ENCODE measurements at regions not wholly inside any gene's neighbourhood (a gene's known extent, or its start where the extent isn't known, plus 50 kb on each side); places are given as distances from the start of the nearest gene placed in this dataset.
"Not testable (repeated sequence)": the region's sequence is repeated elsewhere in the genome, so short reads cannot be mapped to it uniquely, and the experiment has no call there.

GRCh38 chr10:117454502-117454901 lies 79.3 kb upstream of the PDZD8 start:
- CTCF ChIA-PET: no interaction called here

GRCh38 chr10:117453484-117453883 lies 78.2 kb upstream of the PDZD8 start:
- H3K27ac Mint-ChIP-seq; DNase-seq; H3K36me3 Mint-ChIP-seq (ENCODE audit: low read depth); intact Hi-C loops (cut with micrococcal nuclease); ATAC-seq; POLR2A ChIA-PET; H3K9me3 Mint-ChIP-seq; H3K4me1 Mint-ChIP-seq (ENCODE audit: low read depth); H3K4me3 Mint-ChIP-seq: not testable (repeated sequence)
- CTCF ChIA-PET: interaction anchor here (1.1 kb wide), 1 partner anchor 11 kb away, joined by 5 read pairs; no protein-coding TSS in a partner anchor
- H3K27me3 Mint-ChIP-seq: peaks cover 21% of the 10 kb centered on the region

More at GRCh38 chr10:117454502-117454901, 79.3 kb upstream of the PDZD8 start:
- no peaks in the 10 kb centered on the region for H3K36me3 Mint-ChIP-seq (ENCODE audit: low read depth)
- ATAC-seq: no peak
- no peak overlapping the region for H3K4me3 Mint-ChIP-seq
- peaks cover 6% of the 10 kb centered on the region for H3K9me3 Mint-ChIP-seq
- TF ChIP-seq, protein P1, sequence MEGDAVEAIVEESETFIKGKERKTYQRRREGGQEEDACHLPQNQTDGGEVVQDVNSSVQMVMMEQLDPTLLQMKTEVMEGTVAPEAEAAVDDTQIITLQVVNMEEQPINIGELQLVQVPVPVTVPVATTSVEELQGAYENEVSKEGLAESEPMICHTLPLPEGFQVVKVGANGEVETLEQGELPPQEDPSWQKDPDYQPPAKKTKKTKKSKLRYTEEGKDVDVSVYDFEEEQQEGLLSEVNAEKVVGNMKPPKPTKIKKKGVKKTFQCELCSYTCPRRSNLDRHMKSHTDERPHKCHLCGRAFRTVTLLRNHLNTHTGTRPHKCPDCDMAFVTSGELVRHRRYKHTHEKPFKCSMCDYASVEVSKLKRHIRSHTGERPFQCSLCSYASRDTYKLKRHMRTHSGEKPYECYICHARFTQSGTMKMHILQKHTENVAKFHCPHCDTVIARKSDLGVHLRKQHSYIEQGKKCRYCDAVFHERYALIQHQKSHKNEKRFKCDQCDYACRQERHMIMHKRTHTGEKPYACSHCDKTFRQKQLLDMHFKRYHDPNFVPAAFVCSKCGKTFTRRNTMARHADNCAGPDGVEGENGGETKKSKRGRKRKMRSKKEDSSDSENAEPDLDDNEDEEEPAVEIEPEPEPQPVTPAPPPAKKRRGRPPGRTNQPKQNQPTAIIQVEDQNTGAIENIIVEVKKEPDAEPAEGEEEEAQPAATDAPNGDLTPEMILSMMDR (IDR thresholded peaks at IDR 0.05): no peak
- no peaks in the 10 kb centered on the region for H3K4me1 Mint-ChIP-seq (ENCODE audit: low read depth)
- POLR2A ChIA-PET: no interaction called here
- DNase-seq: no peak
- intact Hi-C loops (cut with micrococcal nuclease): no loop called here
- H3K27ac Mint-ChIP-seq: no peak overlapping the region
- peaks cover 21% of the 10 kb centered on the region for H3K27me3 Mint-ChIP-seq

GRCh38 chr10:117450940-117451339 lies 75.7 kb upstream of the PDZD8 start:
- POLR2A ChIA-PET: no interaction called here
- CTCF ChIA-PET: interaction anchor here (1.8 to 4.8 kb wide), 2 partner anchors 8 to 234 kb away, joined by 13 to 21 read pairs; no protein-coding TSS in a partner anchor
- DNase-seq (no peak), ATAC-seq (no peak)
- Mint-ChIP-seq H3K4me1 (ENCODE audit: low read depth) (no peaks in the 10 kb centered on the region), H3K36me3 (ENCODE audit: low read depth) (no peaks in the 10 kb centered on the region), H3K9me3 (peaks cover 13% of the 10 kb centered on the region), H3K27ac (no peak overlapping the region), H3K27me3 (peaks cover 21% of the 10 kb centered on the region), H3K4me3 (no peak overlapping the region)
- TF ChIP-seq, protein P1 (IDR thresholded peaks at IDR 0.05): no peak
- intact Hi-C loops (cut with micrococcal nuclease): no loop called here

GRCh38 chr10:117449636-117450035 lies 74.4 kb upstream of the PDZD8 start:
- DNase-seq: no peak
- Mint-ChIP-seq H3K4me3 (no peak overlapping the region), H3K27me3 (peaks cover 24% of the 10 kb centered on the region), H3K4me1 (ENCODE audit: low read depth) (no peaks in the 10 kb centered on the region), H3K36me3 (ENCODE audit: low read depth) (no peaks in the 10 kb centered on the region), H3K9me3 (peaks cover 17% of the 10 kb centered on the region), H3K27ac (no peak overlapping the region)
- TF ChIP-seq, protein P1 (IDR thresholded peaks at IDR 0.05): no peak
- intact Hi-C loops (cut with micrococcal nuclease): no loop called here
- ChIA-PET POLR2A (no interaction called here), CTCF (interaction anchor here (1.2 to 4.8 kb wide), 5 partner anchors 9 to 233 kb away, joined by 3 to 21 read pairs (median 4); no protein-coding TSS in a partner anchor)
- no peak for ATAC-seq

- ChIA-PET POLR2A (no interaction called here), CTCF (interaction anchor here (1.3 to 4.8 kb wide), 3 partner anchors 13 to 232 kb away, joined by 3 to 21 read pairs (median 5); no protein-coding TSS in a partner anchor)
- Mint-ChIP-seq H3K4me1 (ENCODE audit: low read depth) (no peaks in the 10 kb centered on the region), H3K36me3 (ENCODE audit: low read depth) (no peaks in the 10 kb centered on the region), H3K4me3 (no peak overlapping the region), H3K9me3 (peaks cover 17% of the 10 kb centered on the region), H3K27ac (no peak overlapping the region), H3K27me3 (peaks cover 21% of the 10 kb centered on the region)
- TF ChIP-seq, protein P1 (IDR thresholded peaks at IDR 0.05): no peak
- ATAC-seq: no peak
- DNase-seq: no peak
- intact Hi-C loops (cut with micrococcal nuclease): no loop called here
These were observed 73.6 kb upstream of the PDZD8 start for GRCh38 chr10:117448802-117449201.

All from activated CD8-positive, alpha-beta T cell treated with anti-CD3 and anti-CD28 coated beads for 36 hours (primary cell).